HG03175 (cell line): ENCODE measurements at regions not wholly inside any gene's neighbourhood (a gene's known extent, or its start where the extent isn't known, plus 50 kb on each side); places are given as distances from the start of the nearest gene placed in this dataset.

Experiments used
- ATAC-seq: cut with Tn5 transposase; IDR thresholded peaks from one replicate; pipeline ENCODE4 v1.9.1; 2021; ENCODE audit warnings: mild to moderate bottlenecking, moderate library complexity; ENCODE audit not compliant: unreplicated experiment

DNA sequence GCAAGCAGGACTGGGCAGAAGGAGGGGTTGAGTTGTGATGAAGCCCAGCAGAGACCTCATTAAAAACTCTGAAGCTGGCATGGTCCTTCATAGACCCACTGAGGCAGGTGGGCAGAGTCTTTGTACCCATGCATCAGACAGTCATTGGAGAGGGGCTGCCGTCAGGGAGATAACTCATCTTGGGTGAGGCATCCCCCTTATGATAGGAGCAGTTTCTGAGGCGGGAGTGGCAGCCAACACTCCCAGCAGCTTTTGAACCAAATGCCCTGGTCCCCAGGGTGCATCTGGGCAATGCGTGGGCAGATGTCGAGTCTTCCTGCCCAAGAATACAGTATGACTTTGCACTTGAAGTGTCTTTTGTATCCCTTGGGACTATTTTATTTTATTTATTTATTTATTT, 68.1 kb downstream of the HTR5A start:
- ATAC-seq, result no peak

DNA sequence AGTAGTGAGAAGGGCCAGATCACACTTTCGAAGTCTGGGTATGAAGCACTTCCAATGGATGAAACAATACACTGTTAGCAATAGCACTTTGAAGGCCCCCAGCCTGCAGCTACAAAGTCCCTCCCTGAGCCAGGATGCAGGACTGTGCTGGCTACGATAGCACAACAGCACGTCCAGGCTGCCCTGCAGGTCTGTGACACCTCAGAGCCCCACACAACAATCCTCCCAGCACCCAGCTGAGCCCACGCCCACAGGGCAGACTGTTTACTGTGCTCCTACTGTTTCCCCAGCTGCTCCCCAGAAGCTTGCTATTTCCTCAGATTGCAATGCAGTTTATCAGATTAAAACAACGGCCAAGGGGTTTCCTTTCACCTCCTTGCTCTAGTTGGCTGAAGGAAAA, 71.4 kb downstream of the HTR5A start:
- ATAC-seq, result no peak

DNA sequence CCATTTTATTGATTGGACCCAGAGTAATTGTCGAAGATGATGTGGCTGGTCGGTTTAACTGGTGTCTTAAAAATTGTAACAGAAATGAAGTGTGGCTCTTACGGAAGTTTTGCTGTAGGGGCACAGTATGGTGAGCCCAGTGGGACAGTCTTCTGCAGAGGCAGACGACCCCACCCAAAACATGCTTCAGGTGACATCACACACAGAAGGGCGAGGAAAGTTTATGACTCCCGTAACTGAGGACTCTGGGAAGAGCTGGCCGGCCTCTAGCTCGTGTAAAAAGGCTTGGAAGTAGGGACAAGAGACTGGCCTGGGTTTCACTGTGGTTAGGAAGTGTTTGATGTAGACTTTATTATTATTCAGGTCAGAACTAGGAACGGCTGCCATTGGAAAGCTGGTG, 73.3 kb downstream of the HTR5A start:
- ATAC-seq, result no peak

DNA sequence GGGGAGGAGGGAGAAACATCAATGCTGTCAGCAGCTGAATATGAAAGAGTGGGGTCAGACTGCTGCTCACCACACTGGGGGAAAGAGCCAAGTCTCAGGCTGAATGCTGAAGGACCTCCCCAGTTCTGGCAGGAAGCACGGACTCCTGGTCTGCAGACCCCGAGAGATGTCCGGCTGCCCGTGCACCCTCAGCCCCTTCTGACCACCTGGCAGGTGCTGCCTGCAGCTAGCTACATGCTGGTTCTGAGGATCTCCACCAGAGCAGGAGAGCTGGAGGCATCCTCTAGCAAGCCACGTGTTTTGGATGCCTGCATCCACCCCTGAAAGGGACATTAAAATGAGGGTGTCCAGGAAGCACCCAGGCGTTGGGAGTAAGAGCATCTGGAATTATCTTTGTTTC, 74.2 kb downstream of the HTR5A start:
- no peak for ATAC-seq

DNA sequence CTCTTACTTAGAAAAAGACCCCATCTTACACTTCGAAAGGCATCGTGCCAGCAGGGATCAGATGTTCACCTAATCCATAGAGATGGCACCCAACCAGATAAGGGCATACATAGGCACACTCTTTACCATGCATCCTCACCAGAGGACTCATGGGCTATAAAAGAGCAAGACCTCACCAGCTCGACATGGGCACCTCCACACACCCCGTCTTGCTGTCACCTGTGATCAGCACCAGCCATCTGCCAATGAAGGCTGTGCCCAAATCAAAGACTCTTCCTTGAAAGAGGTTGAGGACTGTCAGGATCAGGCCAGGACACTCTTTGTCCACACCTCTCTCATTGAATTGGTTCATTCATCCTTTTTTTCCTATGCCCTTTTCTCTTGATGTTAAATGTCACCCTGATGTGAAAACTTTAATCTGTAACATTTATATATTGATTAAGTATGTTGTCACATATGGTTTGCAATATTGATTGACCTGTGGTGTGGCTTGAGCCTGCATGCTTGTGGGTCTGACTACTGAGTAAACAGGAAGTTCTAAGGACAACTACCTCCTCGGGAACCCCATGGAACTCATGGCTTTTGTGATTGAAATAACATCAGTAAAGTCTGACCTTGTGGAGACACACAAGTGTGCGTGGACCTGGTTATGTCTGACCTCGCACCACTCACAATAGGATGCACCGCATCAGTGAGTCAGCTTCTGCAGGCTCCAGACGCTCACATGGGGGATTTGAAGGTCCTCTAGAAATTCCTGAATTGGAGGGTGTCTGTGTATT, 75.5 kb downstream of the HTR5A start:
- ATAC-seq, result no peak

DNA sequence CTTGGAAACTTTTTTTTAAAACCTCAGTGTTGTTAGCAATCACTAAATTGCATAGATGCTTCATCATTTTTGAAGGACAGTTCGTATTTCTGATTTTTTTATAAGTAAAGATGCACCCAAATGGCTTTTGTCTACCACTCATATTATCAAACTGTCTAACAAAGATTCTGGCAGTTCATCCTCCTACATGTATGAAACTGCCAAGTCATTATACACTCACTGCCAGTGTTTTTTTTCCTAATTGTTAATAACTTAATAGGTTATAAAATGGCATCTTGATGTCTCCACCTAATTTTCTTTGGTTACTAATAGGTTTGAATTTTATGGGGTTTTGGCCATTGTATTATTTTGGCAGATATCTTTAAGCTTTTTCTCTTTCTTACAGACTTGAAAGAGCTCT, 77.0 kb downstream of the HTR5A start:
- no peak for ATAC-seq

DNA sequence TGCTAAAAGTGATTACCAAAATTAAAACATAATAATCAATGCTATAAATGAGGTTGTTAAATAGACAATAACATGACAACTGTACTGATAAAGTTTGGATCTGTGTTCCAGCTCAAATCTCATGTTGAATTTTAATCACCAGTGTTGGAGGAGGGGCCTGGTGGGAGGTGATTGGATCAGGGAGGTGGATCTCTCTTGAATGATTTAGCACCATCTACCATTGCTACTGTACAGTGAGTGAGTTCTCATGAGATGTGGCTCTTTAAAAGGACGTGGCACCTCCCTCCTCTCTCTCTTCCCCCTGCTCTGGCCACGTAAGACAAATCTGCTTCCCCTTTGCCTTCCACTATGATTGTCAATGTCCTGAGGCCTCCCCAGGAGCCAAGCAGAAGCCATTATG, 77.5 kb downstream of the HTR5A start:
- ATAC-seq, result no peak

DNA sequence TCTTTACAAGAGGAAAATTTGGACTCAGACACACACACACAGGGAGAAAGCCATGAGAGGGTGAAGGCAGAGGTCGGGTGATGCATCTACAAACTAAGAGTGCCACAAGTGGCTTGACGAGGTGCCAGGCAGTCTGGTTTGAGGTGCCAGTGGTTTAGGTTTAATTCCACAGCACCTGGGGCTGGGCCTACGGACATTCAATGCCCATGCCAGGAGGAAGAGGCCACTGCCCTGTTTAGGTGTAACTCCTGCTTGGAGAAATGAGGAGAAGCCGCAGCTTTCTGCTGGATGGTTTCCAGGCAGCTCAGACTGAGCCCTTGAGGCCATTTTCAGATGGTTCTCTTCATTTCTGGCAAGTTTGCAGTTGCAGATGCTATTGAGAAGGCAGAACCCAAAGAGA, 83.6 kb downstream of the HTR5A start:
- no peak for ATAC-seq

DNA sequence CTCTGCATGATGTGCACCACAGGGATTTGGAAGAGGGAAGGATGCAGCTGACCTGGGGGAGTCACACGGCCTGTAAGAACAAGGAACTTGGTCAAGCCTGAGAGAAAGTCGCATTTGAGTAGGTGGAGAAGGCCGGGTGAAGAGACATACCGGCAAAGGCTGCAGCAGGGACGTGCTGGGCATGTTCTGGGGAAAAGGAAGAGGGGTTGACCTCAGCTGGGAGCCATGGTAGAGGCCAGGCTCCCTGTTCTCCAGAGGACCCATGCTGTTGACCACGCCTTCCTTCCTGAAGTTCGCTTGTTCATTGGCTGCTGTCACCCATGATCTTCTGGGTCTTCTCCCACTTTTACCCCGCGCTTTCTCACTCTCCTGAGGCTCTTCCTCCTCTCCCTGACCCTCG, 84.5 kb downstream of the HTR5A start:
- no peak for ATAC-seq

DNA sequence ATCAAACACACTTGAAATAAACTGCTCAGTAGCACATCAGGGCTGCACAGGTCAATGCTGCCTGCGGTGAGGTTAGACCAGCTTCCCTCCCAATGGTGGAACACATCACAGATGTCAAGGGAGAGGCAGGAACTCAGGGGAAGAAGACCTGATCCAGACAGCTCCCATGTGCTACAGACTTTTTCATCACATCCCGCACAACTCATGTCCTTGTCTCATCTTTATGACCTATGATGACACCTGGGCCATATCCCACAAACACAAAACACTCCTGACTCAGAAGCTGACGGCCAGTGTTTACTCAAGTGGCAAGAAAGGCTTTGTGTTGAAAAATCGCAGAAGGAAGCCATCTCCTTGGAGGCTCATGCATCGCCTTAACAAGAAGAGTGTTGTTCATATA, 91.6 kb downstream of the HTR5A start:
- ATAC-seq, result no peak

DNA sequence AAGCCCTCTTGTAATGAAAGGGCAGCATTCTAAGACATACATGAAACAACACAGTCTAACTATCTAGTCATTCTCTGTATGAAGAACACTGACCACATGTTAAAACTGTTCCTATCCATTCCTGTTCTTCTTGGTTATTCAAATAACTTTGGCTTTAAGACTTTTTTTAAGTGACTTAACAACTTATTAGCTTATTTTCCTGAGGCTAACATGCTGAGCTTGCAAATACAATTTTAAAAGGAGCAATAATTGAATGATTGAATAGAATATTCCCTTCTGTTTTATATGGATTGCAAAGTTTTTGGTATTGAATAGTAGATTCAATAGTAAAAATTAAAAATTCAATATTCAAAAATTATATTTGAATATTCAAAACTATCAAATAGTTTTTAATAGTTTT, 92.3 kb downstream of the HTR5A start:
- ATAC-seq, result no peak

DNA sequence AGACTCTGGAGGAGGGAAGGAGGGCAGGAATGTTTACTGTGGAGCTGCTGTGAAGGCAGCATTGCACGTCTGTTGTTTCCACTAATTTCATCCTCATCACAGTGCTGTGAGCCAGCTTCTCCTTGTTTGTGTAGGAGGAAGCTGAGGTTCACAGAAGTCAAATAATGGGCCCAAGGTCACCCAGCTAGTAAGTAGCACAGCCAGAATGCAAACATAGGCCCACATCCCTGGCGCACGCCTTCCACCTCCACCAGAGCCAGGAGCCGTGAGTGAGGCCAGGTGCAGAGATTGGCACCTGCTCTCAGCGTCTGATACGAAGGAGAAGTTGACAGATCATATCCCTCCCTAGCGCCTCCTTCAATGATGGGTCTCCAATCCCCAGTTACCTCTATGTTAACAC, 93.6 kb downstream of the HTR5A start:
- ATAC-seq, result no peak

DNA sequence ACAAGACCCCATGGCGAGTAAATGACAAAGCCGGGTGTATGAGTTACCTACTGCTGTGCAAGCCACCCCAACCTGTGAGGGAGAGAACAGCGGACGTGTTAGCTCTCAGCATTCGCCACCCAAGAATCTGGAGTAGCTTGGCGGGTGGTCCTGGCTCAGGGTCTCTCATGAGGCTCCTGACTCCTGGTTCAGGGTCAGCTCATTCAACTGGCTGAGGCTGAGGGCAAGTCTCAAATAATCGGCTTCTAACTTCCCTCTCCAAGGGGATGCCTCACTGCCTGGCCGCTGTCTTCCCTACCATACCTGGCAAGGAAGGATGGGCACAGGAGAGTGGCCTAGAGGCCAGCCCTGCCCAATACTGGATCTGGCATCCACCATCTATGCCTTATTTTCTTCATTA, 94.2 kb downstream of the HTR5A start:
- ATAC-seq, result no peak

DNA sequence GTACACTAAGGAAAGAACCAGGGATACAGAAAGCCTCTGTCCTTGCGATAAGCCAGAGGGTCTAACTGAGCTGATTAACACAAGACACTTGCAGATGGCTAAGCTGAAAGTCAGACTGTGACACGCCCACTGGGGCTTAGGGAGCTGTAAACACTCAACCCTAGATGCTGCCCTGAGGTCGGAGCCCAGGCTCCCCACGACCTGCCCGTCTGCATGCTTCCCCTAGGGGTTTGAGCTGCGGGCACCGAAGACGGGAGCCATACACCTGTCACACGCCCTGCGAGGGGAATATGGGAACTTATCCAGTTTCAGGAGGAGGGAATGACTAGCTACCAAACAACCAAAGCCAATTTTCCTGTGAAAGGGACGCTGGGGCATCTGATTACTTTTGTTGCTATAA, 96.0 kb downstream of the HTR5A start:
- no peak for ATAC-seq

DNA sequence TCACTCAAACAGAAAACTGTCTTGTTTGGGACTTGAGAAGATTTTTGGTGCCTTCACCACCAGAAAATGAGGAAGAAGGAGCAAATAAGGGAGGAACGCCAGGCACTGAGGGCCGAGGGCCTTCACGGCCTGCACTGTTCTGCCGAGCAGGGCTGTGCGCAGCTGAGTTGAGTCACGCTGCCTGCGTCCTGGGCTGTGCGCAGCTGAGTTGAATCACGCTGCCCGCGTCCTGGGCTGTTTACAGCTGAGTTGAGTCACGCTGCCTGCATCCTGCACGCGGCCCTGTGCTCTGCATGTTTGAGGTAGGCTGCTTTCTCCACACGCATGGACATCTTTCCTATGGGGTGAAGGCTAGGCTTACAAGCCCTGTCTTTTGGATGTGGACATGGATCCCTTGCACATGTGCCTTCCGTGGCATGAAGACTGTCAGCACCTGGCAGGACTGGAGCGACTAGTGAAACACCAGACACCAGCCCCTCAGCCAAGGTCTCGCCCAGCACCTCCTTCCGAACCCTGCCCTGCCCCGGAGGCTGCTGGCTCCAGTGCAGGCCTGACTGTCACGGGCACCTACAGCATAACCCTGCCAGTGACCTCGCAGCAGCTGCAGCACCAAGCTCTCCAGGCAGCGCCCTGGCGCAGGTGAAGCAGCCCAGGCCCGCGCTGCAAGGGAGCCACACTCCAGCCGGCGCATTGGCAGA, 96.7 kb downstream of the HTR5A start:
- no peak for ATAC-seq

DNA sequence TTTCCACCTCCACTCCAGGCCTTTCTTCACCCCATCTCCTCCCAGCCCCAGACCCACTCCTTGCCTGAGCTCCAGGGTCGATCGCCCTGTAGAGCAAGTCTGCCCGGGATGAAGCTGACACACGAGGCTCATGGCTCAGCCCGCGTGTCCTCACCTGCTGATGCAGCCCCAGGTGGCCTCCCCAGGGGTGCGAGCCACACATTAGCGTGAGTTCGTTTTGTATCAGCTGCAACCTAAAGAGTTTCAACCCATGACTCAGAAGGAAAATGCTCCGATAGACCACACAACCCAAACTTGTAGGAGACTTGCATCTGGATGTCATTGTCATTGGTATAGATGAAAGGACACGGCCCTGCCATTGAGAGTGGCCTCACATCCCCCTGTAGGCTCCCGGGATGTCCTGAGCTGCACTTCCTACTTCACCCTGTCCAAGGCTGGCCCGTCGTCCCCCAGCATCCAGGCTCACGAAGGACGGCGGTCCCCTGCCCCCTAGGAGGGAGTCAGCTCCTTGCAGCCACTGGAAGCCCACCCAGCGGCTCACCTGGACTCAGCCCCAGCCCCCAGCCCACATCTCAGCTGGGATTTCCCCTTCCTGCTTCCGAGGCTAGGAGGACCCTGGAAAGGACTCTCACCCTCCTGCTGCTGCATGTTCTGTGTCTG, 97.7 kb downstream of the HTR5A start:
- no peak for ATAC-seq

DNA sequence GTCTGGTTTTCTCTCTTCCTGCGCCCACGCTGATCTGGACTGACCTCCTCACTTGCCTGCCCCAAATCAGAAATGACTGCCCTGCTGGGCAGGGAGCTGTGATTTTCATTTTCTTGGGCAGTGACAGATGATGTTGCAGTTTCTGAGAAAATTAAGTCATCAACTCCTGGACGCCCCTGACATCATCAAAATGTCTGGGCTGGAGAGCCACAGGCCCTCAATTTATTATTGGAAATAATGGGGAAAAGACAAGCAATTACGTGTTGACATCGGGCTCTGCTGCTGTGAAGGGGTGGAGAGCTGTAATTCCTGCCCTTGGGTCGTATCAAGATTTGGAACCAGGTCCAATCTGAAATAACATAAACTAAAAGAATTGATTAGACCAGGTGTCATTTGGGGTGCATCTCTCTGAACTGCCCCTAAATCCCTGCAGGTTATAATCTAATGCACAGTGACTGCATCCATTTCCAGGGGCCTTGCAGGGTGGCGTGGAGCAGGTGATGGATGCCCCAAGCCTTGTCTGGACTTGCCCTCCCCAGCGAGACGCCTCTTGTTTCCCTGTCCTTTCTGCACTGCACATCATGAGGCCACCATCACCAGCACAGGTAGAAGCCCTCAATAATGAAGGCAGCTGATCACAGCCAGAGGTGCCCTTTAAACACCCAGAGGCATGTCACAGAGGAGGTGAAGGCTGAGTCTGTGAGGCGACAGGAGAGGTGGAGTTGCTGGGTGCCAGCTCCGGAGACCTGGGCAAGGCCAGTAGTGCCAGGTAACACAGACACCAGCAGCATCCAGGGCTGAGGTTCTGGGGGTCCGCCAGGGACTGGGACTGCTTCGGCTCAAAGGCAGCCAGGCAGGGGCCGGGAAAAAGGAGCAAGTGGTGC, 98.7 kb downstream of the HTR5A start:
- ATAC-seq, result no peak

DNA sequence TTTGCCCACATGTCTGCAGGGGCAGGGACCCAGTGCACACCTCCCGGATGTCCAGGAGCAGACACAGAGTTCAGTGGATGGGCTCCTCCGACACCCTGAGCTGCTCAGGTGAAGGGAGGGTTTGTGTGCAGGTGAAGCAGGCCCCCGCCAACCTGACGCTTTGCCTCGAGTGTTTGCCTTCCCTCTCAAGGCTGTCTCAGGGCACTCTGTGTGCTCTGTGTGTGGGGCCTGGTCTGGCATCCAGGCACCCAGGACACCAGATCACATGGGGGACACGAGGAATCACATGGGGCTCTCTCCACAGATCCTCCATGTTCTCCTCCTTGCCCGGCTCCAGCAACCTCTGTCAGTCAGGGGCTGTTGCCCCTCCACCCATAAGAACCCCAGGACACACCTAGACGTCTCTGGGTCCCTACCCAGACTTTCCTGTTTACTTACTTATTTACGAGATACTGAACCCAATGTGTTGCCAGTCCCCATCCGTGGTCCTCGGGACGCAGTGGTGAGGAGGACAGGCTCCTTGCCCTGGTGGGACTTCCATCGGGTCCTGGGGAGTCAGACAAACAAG, 99.5 kb downstream of the HTR5A start:
- no peak for ATAC-seq

DNA sequence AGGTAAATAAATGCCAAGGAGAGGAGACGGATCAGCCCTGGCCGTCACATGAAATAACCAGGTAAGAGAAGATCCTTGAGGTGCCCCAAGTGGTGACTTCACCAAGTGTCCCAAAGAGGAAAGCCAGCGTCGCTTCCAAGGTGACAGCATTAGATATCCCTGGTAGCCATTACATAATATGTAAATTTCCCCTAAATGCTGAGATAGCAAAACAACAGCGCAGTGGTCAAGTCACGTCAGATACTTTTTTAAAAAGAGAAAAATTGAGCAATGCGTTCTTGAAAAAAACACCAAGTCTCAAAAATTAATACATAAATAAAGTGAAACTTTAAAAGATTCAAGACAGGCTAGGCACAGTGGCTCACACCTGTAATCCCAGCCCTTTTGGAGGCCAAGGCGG, 100.2 kb downstream of the HTR5A start:
- ATAC-seq, result no peak

DNA sequence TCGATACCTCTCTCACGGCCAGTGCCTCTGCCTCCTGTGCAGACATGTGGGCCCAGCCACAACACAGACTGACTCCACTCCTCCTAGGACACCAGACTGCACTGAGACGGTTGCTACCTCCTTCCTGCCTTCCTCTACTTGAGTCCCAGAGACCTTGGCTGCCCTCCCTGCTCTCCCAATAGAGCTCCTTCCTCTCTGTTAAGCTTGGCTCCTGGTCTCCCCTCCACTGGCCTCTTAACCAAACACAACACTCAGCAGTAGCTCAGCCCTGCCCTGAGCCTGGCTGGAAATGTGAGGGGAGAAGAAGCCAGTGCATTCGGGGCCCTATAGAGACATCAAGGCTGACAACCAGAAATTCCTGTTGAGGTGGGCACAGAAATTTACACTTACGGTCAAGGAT, 102.0 kb downstream of the HTR5A start:
- ATAC-seq, result no peak

DNA sequence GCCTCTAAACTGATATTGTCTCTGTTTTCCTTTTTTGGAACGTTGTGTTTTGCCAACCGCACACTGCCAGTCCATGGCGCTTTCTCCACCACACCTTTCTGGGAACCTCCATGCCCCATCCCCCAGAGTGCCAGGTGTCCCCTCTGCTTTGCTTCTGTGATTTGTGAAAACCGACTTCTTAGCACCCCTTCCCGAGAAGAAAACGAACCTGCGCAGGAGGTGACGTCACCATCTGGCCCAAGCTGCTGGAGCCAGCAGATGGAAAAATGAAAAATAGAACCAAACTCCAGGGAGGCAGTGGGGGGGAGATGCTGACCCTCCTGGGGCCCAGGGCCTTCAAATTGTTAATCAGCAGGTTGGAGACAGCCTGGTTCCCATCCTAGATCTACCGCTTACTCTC, 103.8 kb downstream of the HTR5A start:
- ATAC-seq, result no peak
